Dermis blood vessel endothelial cell (primary cell): ENCODE measurements at regions not wholly inside any gene's neighbourhood (a gene's known extent, or its start where the extent isn't known, plus 50 kb on each side); places are given as distances from the start of the nearest gene placed in this dataset.

Experiments used
- DNase-seq: peaks from one replicate; pipeline ENCODE4 v3.0.0; 2010

GRCh38 chr4:100841911-100842310, 324.1 kb upstream of the EMCN start:
- no peak for DNase-seq

GRCh38 chr4:100839712-100840111, 321.9 kb upstream of the EMCN start:
- no peak for DNase-seq

- no peak for DNase-seq
These were observed 320.5 kb upstream of the EMCN start for GRCh38 chr4:100838286-100838685.

GRCh38 chr4:100836929-100837328, 319.1 kb upstream of the EMCN start:
- DNase-seq: no peak

- DNase-seq: no peak
These were observed 316.8 kb upstream of the EMCN start for GRCh38 chr4:100834616-100835015.

- DNase-seq: no peak
These were observed 316.1 kb upstream of the EMCN start for GRCh38 chr4:100833906-100834305.

- DNase-seq: peak; percentile 4
These were observed 311.3 kb upstream of the EMCN start for GRCh38 chr4:100828986-100829685.

- DNase-seq: no peak
These were observed 310.5 kb upstream of the EMCN start for GRCh38 chr4:100828364-100828763.

GRCh38 chr4:100827756-100828155, 309.9 kb upstream of the EMCN start:
- DNase-seq: no peak

- DNase-seq: no peak
These were observed 309.2 kb upstream of the EMCN start for GRCh38 chr4:100826808-100827548.

GRCh38 chr4:100826067-100826466, 308.2 kb upstream of the EMCN start:
- no peak for DNase-seq

GRCh38 chr4:100823993-100824323, 306.1 kb upstream of the EMCN start:
- DNase-seq: no peak

- no peak for DNase-seq
These were observed 305.5 kb upstream of the EMCN start for GRCh38 chr4:100823066-100823992.

- no peak for DNase-seq
These were observed 302.4 kb upstream of the EMCN start for GRCh38 chr4:100820249-100820648.

GRCh38 chr4:100819505-100819904, 301.7 kb upstream of the EMCN start:
- no peak for DNase-seq

GRCh38 chr4:100816436-100817045, 298.7 kb upstream of the EMCN start:
- no peak for DNase-seq

GRCh38 chr4:100811046-100811445, 293.2 kb upstream of the EMCN start:
- DNase-seq: no peak

GRCh38 chr4:100809506-100809905, 291.7 kb upstream of the EMCN start:
- no peak for DNase-seq

GRCh38 chr4:100806988-100807387, 289.2 kb upstream of the EMCN start:
- DNase-seq: no peak

GRCh38 chr4:100805538-100805937, 287.7 kb upstream of the EMCN start:
- no peak for DNase-seq

- no peak for DNase-seq
These were observed 286.9 kb upstream of the EMCN start for GRCh38 chr4:100804576-100805360.

- DNase-seq: no peak
These were observed 285.9 kb upstream of the EMCN start for GRCh38 chr4:100803751-100804150.
